Gastroesophageal sphincter (tissue), 3 donors: ENCODE measurements at regions not wholly inside any gene's neighbourhood (a gene's known extent, or its start where the extent isn't known, plus 50 kb on each side); places are given as distances from the start of the nearest gene placed in this dataset.

Experiments
- EP300 ChIP-seq: sonication (generic); formaldehyde crosslinking; IDR thresholded peaks from one replicate; pipeline ENCODE4 v1.6.1; 2017; ENCODE audit warnings: antibody characterized with exemption, mild to moderate bottlenecking
- TF ChIP-seq, protein P1 (sequence below), 4 experiments: fragments of 200-600 bp in 2 of 4; fragments of 450-650 bp in 2 of 4; sonication (generic) in 1 of 4; IDR thresholded peaks; one replicate each; pipeline ENCODE4 v1.5.1; 2017 to 2019; ENCODE audit warnings: antibody characterized with exemption in 4 of 4, mild to moderate bottlenecking in 2 of 4, moderate library complexity in 2 of 4

DNA sequence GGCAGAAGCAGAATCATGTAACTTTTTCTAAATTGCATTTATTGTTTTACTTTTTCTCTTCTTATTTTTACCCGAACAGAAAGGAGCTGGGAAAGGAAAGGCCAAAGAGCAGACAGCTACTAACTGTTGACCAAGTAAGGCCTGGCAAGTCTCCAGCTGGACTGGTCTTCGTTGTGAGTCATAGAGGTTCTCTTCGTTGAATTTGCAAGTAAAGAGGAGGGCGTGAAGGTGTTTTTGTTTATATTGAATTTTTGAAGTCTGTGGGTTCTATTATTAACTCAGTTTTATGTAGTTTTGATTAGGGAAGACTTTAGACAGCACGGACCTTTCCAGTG, 416.5 kb upstream of the CCNH start:
- TF ChIP-seq, protein P1, sequence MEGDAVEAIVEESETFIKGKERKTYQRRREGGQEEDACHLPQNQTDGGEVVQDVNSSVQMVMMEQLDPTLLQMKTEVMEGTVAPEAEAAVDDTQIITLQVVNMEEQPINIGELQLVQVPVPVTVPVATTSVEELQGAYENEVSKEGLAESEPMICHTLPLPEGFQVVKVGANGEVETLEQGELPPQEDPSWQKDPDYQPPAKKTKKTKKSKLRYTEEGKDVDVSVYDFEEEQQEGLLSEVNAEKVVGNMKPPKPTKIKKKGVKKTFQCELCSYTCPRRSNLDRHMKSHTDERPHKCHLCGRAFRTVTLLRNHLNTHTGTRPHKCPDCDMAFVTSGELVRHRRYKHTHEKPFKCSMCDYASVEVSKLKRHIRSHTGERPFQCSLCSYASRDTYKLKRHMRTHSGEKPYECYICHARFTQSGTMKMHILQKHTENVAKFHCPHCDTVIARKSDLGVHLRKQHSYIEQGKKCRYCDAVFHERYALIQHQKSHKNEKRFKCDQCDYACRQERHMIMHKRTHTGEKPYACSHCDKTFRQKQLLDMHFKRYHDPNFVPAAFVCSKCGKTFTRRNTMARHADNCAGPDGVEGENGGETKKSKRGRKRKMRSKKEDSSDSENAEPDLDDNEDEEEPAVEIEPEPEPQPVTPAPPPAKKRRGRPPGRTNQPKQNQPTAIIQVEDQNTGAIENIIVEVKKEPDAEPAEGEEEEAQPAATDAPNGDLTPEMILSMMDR (IDR thresholded peaks at IDR 0.05): no peak
- TF ChIP-seq EP300: no peak
